Activated CD8-positive, alpha-beta T cell treated with anti-CD3 and anti-CD28 coated beads, Interleukin-2, amount 10 ng/mL, durations not matched to agents 7 days and 5 days (primary cell): ENCODE measurements at regions not wholly inside any gene's neighbourhood (a gene's known extent, or its start where the extent isn't known, plus 50 kb on each side); places are given as distances from the start of the nearest gene placed in this dataset.

Experiments
- ATAC-seq: fragments of 150-1000 bp; cut with Tn5 transposase; one replicate; pipeline ENCODE4 v1.10.0; 2021; ENCODE audit warnings: moderate library complexity
- CTCF ChIA-PET: fragments of 350-600 bp; sonication (Branson Sonifier 250); formaldehyde crosslinking; loops from one replicate; lab custom pipeline; 2021; ENCODE audit warnings: antibody characterized with exemption; lab: Charles Lee
- POLR2A ChIA-PET: fragments of 350-600 bp; sonication (Branson Sonifier 250); formaldehyde crosslinking; loops from one replicate; lab custom pipeline; 2021; ENCODE audit warnings: antibody characterized with exemption; lab: Charles Lee
- DNase-seq: peaks from one replicate; pipeline ENCODE4 v3.0.0-alpha.2; 2020
- H3K27ac Mint-ChIP-seq: one replicate; pipeline ENCODE4 v1.8.0; 2021; ENCODE audit warnings: mild to moderate bottlenecking, mixed read lengths
- H3K27me3 Mint-ChIP-seq: one replicate; pipeline ENCODE4 v1.8.0; 2021; ENCODE audit warnings: low read depth, mixed read lengths
- H3K36me3 Mint-ChIP-seq: one replicate; pipeline ENCODE4 v1.8.0; 2021; ENCODE audit warnings: low read depth, mixed read lengths
- H3K4me1 Mint-ChIP-seq: one replicate; pipeline ENCODE4 v1.8.0; 2021; ENCODE audit warnings: low read depth, mixed read lengths
- H3K4me3 Mint-ChIP-seq: one replicate; pipeline ENCODE4 v1.8.0; 2021; ENCODE audit warnings: mild to moderate bottlenecking, mixed read lengths
- H3K9me3 Mint-ChIP-seq: one replicate; pipeline ENCODE4 v1.8.0; 2022; ENCODE audit warnings: mixed read lengths; ENCODE audit not compliant: insufficient read depth

DNA sequence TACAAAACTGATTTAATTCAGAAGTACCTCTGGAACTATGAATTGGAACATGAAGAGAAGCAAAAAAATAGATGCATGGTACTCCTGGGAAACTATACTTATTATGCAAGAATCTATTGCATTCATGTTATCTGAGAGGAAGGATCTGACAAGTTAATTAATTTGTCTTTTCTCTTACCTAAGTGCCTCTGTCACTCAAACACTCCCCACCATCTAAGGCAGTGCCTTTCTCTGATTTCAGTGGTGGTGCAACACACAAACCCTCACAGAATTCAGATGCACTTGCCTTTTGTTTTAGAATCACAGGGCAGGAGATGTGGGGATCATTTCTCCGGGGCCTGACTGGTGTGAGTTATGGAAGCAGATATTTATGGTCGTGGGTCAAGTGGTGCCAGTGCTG lies 52.5 kb upstream of the C9orf72 start:
- Mint-ChIP-seq H3K4me1 (no peaks in the 10 kb centered on the region), H3K36me3 (no peaks in the 10 kb centered on the region), H3K4me3 (no peak overlapping the region), H3K27ac (no peak overlapping the region), H3K27me3 (no peaks in the 10 kb centered on the region), H3K9me3 (no peaks in the 10 kb centered on the region)
- CTCF ChIA-PET: no interaction called here
- no peak for DNase-seq
- POLR2A ChIA-PET: no interaction called here
- no peak for ATAC-seq

DNA sequence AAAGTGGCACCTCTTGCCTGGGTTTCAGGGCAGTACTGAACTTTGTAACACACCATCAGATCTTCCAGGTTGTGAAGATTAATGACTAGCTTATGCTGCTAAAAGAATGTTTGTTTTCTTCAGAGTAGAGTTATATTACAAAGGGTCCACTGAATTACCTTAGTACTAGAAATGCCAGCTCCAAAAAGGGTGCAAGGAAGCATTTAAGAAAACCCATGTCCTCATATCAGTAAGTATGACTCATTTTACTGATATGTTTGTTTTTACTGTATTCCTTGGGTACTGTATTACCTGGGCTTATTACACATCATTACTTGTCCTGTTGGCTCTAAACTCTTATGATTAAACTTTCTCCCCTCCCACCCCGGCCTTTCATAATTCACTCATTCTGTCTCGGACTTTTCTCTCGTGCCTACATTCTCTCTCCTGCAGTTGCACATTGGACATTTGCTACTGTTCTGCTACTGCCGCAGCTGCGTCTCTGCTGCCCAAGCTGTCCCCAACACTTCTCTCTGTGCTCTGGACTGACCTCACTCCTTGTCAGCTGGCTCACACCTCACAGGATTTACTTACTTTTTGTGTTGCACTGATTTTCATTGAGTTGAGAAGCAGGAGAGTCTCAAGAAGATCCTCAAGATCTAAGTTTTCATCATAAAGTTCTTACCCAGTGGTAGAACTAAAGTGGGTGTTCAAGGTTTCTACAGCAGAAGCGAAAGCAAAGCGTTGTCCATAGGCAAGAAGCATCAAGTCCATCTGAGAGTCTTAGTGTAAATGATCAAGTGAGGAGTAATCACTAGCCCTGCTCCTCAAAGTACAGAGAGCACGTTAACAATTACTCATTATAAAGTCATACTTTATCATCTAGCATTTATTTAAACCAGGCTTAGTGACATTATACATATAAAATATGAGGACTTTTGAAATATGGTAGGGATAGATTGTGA lies 53.2 kb upstream of the C9orf72 start:
- POLR2A ChIA-PET: no interaction called here
- CTCF ChIA-PET: no interaction called here
- ATAC-seq: no peak

GRCh38 chr9:27627188-27627564 lies 53.9 kb upstream of the C9orf72 start:
- no peaks in the 10 kb centered on the region for H3K9me3 Mint-ChIP-seq
- no peak overlapping the region for H3K27ac Mint-ChIP-seq
- CTCF ChIA-PET: no interaction called here
- ATAC-seq: no peak
- POLR2A ChIA-PET: no interaction called here
- H3K36me3 Mint-ChIP-seq: no peaks in the 10 kb centered on the region
- peaks cover 7% of the 10 kb centered on the region for H3K27me3 Mint-ChIP-seq
- H3K4me1 Mint-ChIP-seq: no peaks in the 10 kb centered on the region
- no peak for DNase-seq
- no peak overlapping the region for H3K4me3 Mint-ChIP-seq

More for the DNA sequence above, 53.2 kb upstream of the C9orf72 start:
- no peak for DNase-seq
- no peaks in the 10 kb centered on the region for H3K36me3 Mint-ChIP-seq
- H3K27me3 Mint-ChIP-seq: peaks cover 5% of the 10 kb centered on the region
- no peaks in the 10 kb centered on the region for H3K4me1 Mint-ChIP-seq
- H3K4me3 Mint-ChIP-seq: no peak overlapping the region
- no peak overlapping the region for H3K27ac Mint-ChIP-seq
- no peaks in the 10 kb centered on the region for H3K9me3 Mint-ChIP-seq

GRCh38 chr9:27628311-27628710 lies 55.0 kb upstream of the C9orf72 start:
- POLR2A ChIA-PET: no interaction called here
- no peak overlapping the region for H3K27ac Mint-ChIP-seq
- no peak overlapping the region for H3K4me3 Mint-ChIP-seq
- no peak for ATAC-seq
- no peaks in the 10 kb centered on the region for H3K36me3 Mint-ChIP-seq
- no peaks in the 10 kb centered on the region for H3K4me1 Mint-ChIP-seq
- peaks cover 7% of the 10 kb centered on the region for H3K27me3 Mint-ChIP-seq
- CTCF ChIA-PET: no interaction called here
- DNase-seq: no peak
- no peaks in the 10 kb centered on the region for H3K9me3 Mint-ChIP-seq

- Mint-ChIP-seq H3K27ac (no peak overlapping the region), H3K9me3 (no peaks in the 10 kb centered on the region), H3K36me3 (no peaks in the 10 kb centered on the region), H3K4me1 (no peaks in the 10 kb centered on the region), H3K4me3 (no peak overlapping the region), H3K27me3 (peaks cover 10% of the 10 kb centered on the region)
- ATAC-seq: no peak
- ChIA-PET POLR2A (no interaction called here), CTCF (no interaction called here)
- DNase-seq: no peak
Observed at GRCh38 chr9:27629425-27629824, 56.1 kb upstream of the C9orf72 start.

DNA sequence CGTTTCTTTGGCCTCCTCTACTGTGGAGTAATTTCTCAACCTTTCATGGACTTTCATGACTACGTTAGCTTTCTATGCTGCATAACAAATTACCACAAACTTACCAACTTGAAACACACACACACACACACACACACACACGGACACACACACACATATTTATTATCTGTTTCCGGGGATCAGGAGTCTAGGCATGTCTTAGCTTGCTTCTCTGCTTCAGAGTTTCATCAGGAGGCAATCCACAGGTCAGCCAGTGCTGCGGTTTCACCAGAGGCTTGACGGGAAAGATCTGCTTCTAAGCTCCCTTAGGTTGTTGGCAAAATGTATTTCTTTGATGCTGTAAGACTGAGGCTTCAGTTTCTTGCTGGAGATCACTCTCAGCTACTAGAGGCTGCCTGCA lies 59.0 kb upstream of the C9orf72 start:
- no peaks in the 10 kb centered on the region for H3K9me3 Mint-ChIP-seq
- POLR2A ChIA-PET: no interaction called here
- H3K36me3 Mint-ChIP-seq: no peaks in the 10 kb centered on the region
- H3K27ac Mint-ChIP-seq: no peak overlapping the region
- H3K27me3 Mint-ChIP-seq: peaks cover 11% of the 10 kb centered on the region
- H3K4me3 Mint-ChIP-seq: no peak overlapping the region
- no peaks in the 10 kb centered on the region for H3K4me1 Mint-ChIP-seq
- ATAC-seq (no peak), DNase-seq (no peak)
- CTCF ChIA-PET: no interaction called here

- no peak overlapping the region for H3K27ac Mint-ChIP-seq
- no peaks in the 10 kb centered on the region for H3K9me3 Mint-ChIP-seq
- no peak for DNase-seq
- ChIA-PET POLR2A (no interaction called here), CTCF (no interaction called here)
- peaks cover 11% of the 10 kb centered on the region for H3K27me3 Mint-ChIP-seq
- no peak overlapping the region for H3K4me3 Mint-ChIP-seq
- no peaks in the 10 kb centered on the region for H3K4me1 Mint-ChIP-seq
- no peaks in the 10 kb centered on the region for H3K36me3 Mint-ChIP-seq
- ATAC-seq: no peak
Observed at GRCh38 chr9:27633764-27634163, 60.5 kb upstream of the C9orf72 start.

DNA sequence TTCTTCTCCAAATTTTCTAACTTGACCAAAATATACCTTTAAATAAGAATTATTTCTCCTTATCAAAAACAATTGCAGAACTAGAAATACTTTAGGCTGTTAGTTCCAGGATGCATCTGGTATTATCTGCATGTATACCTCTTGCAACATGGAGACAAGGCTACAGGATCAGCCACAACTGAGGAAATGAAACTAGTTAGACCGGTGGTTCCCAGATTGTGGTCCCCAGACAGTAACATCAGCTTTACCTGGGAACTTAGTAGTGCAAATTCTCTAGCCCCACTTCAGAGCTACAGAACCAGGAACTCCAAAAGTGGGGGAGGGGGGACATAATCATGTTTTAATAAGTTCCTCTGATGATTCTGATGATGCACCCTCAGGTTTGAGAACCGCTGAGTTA lies 61.6 kb upstream of the C9orf72 start:
- ATAC-seq (no peak), DNase-seq (no peak)
- POLR2A ChIA-PET: no interaction called here
- H3K9me3 Mint-ChIP-seq: no peaks in the 10 kb centered on the region
- no peak overlapping the region for H3K4me3 Mint-ChIP-seq
- H3K36me3 Mint-ChIP-seq: no peaks in the 10 kb centered on the region
- H3K4me1 Mint-ChIP-seq: no peaks in the 10 kb centered on the region
- peaks cover 11% of the 10 kb centered on the region for H3K27me3 Mint-ChIP-seq
- CTCF ChIA-PET: no interaction called here
- no peak overlapping the region for H3K27ac Mint-ChIP-seq

DNA sequence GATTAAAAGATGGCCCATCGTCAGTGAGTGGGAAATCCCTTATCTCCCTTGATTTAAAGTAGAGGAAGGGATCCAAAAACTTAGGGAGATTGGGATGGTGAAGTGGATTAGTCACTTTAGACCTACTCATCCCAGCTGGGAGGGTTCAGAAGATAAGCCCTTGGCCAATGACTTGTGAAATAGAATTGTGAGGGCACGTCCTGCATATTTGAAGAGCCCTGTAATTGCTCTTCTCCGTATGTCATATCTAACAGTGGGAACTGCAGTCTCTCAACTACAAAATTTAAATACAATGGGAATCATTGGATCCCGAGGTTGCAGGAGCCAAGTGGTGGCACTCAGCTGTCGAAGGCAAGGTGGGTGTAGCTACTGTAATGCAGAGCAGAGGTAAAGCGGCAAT lies 65.4 kb upstream of the C9orf72 start:
- Mint-ChIP-seq H3K4me3 (no peak overlapping the region), H3K36me3 (no peaks in the 10 kb centered on the region), H3K27ac (no peak overlapping the region), H3K27me3 (peaks cover 3% of the 10 kb centered on the region), H3K4me1 (no peaks in the 10 kb centered on the region), H3K9me3 (no peaks in the 10 kb centered on the region)
- CTCF ChIA-PET: no interaction called here
- POLR2A ChIA-PET: no interaction called here
- DNase-seq: no peak
- no peak for ATAC-seq

DNA sequence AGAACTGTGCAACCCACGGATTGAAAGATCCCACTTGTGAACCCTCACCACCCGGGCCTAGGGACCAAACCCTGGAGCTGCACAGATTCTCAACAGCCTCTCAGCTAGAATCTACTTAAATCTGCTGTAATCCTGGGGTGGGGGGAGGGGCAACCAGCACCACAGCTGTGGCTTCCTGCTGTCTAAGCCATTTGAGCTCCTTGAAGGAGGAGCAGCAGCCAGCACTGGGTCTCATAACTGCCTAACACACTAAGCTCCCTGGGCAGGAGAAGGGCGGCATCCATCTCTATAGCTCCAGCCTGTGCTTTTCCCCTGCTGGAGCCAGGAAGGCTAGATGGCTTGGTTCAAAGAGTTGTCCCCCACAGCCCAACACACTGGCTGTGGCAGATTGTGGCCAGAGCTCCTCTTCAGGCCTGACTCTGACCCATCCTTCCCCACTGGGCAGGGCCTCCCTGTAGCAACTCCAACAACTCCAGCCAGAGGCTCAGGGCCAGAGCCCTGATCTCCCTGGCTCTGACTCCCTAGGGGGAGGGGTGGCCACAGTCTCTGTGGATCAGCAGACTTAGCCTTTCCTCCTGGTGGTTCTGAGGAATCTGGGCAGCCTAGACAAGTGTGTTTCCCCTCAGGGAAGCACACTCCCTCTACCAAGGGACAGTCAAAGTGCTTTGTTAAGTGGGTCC lies 72.0 kb upstream of the C9orf72 start:
- Mint-ChIP-seq H3K27ac (no peak overlapping the region), H3K4me1 (no peaks in the 10 kb centered on the region), H3K36me3 (no peaks in the 10 kb centered on the region), H3K4me3 (no peak overlapping the region), H3K9me3 (no peaks in the 10 kb centered on the region), H3K27me3 (peaks cover 5% of the 10 kb centered on the region)
- no peak for DNase-seq
- ChIA-PET POLR2A (no interaction called here), CTCF (no interaction called here)
- ATAC-seq: no peak

DNA sequence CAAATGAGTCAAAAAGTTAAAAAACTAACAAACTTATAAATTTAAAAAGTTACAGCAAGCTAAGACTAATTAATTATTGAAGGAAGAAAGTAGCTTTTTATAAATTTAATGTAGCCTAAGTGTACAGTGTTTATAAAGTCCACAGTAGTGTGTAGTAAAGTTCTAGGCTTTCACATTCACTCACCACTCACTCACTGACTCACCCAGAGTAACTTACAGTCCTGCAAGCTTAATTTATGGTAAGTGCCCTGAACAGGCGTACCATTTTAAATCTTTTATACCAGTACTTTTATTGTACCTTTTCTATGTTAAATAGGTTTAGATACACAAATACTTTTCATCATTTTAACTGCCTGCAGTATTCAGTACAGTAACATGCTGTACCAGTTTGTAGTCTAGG lies 80.0 kb upstream of the C9orf72 start:
- ATAC-seq (no peak), DNase-seq (no peak)
- POLR2A ChIA-PET: no interaction called here
- Mint-ChIP-seq H3K27ac (no peak overlapping the region), H3K9me3 (no peaks in the 10 kb centered on the region), H3K27me3 (peaks cover 7% of the 10 kb centered on the region), H3K36me3 (no peaks in the 10 kb centered on the region), H3K4me3 (no peak overlapping the region), H3K4me1 (no peaks in the 10 kb centered on the region)
- CTCF ChIA-PET: no interaction called here

GRCh38 chr9:27653957-27654356 lies 80.7 kb upstream of the C9orf72 start:
- DNase-seq (no peak), ATAC-seq (no peak)
- ChIA-PET CTCF (no interaction called here), POLR2A (no interaction called here)
- Mint-ChIP-seq H3K4me3 (no peak overlapping the region), H3K4me1 (no peaks in the 10 kb centered on the region), H3K27ac (no peak overlapping the region), H3K36me3 (no peaks in the 10 kb centered on the region), H3K27me3 (peaks cover 7% of the 10 kb centered on the region), H3K9me3 (no peaks in the 10 kb centered on the region)
